LNCAP (cell line): ENCODE measurements at regions not wholly inside any gene's neighbourhood (a gene's known extent, or its start where the extent isn't known, plus 50 kb on each side); places are given as distances from the start of the nearest gene placed in this dataset.

ENCODE experiments used
- CTCF ChIP-seq: fragments of 450-650 bp; IDR thresholded peaks from 2 replicates; pipeline ENCODE4 v1.5.1; 2017; ENCODE audit warnings: mild to moderate bottlenecking

- no peak for TF ChIP-seq CTCF
Observed at GRCh38 chr6:15763364-15763763, 100.5 kb upstream of the DTNBP1 start.

GRCh38 chr6:15761045-15761502 is 98.2 kb upstream of the DTNBP1 start:
- no peak for TF ChIP-seq CTCF

- no peak for TF ChIP-seq CTCF
Observed at GRCh38 chr6:15758631-15759215, 95.9 kb upstream of the DTNBP1 start.

GRCh38 chr6:15755526-15755925 is 92.7 kb upstream of the DTNBP1 start:
- no peak for TF ChIP-seq CTCF

GRCh38 chr6:15754706-15755079 is 91.9 kb upstream of the DTNBP1 start:
- no peak for TF ChIP-seq CTCF

GRCh38 chr6:15754035-15754705 is 91.3 kb upstream of the DTNBP1 start:
- no peak for TF ChIP-seq CTCF

- no peak for TF ChIP-seq CTCF
Observed at GRCh38 chr6:15752820-15753219, 90.0 kb upstream of the DTNBP1 start.
